Adrenal gland (tissue), 5 donors: ENCODE measurements at regions not wholly inside any gene's neighbourhood (a gene's known extent, or its start where the extent isn't known, plus 50 kb on each side); places are given as distances from the start of the nearest gene placed in this dataset.

Experiments used
- POLR2A ChIP-seq, 2 donors: fragments of 450-650 bp; IDR thresholded peaks; one replicate each; pipeline ENCODE4 v1.6.1; 2017; ENCODE audit warnings: antibody characterized with exemption in 2 of 2, mild to moderate bottlenecking in 2 of 2, moderate library complexity in 1 of 2
- TF ChIP-seq, protein P1 (sequence below), 6 experiments: fragments of 450-650 bp in 4 of 6; fragments of 200-600 bp in 2 of 6; sonication (generic) in 1 of 6; IDR thresholded peaks; 1 replicate in 5 of 6; 2 replicates in 1 of 6; pipeline versions ENCODE4 v1.5.1 to v1.8.0; 2016 to 2021; ENCODE audit warnings: antibody characterized with exemption in 6 of 6, mild to moderate bottlenecking in 2 of 6, moderate library complexity in 1 of 6
- donor health status: DM: no; HTN: no; CAD: no.

DNA sequence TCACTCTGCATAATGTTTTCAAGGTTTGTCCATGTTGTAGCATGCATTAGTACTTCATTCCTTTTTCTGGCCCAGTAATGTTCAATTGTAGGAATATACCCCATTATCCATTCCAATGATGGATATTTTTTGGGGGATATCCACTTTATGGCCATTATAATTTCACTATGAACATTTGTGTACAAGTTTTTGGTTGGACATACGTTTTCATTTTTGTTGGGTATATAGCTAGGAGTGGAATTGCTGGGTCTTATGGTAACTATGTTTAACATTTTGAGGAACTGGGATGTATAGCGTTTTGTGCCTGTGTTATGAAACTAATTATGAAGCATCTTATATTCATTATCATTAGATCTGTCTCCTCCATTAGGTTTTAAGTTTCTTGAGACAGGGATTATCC lies 191.6 kb downstream of the TM9SF2 start:
- TF ChIP-seq, protein P1, sequence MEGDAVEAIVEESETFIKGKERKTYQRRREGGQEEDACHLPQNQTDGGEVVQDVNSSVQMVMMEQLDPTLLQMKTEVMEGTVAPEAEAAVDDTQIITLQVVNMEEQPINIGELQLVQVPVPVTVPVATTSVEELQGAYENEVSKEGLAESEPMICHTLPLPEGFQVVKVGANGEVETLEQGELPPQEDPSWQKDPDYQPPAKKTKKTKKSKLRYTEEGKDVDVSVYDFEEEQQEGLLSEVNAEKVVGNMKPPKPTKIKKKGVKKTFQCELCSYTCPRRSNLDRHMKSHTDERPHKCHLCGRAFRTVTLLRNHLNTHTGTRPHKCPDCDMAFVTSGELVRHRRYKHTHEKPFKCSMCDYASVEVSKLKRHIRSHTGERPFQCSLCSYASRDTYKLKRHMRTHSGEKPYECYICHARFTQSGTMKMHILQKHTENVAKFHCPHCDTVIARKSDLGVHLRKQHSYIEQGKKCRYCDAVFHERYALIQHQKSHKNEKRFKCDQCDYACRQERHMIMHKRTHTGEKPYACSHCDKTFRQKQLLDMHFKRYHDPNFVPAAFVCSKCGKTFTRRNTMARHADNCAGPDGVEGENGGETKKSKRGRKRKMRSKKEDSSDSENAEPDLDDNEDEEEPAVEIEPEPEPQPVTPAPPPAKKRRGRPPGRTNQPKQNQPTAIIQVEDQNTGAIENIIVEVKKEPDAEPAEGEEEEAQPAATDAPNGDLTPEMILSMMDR (IDR thresholded peaks at IDR 0.05), result no peak
- no peak for TF ChIP-seq POLR2A (IDR thresholded peaks at IDR 0.05)
